Hepatocyte (in vitro differentiated cells): ENCODE measurements at regions not wholly inside any gene's neighbourhood (a gene's known extent, or its start where the extent isn't known, plus 50 kb on each side); places are given as distances from the start of the nearest gene placed in this dataset.

ENCODE experiments used
- EZH2phosphoT487 ChIP-seq: fragments of 200-600 bp; sonication (generic); IDR thresholded peaks from one replicate; pipeline ENCODE4 v1.6.1; 2018; ENCODE audit warnings: antibody characterized with exemption, mild to moderate bottlenecking, low read depth, moderate library complexity; ENCODE audit not compliant: unreplicated experiment, severe bottlenecking
- TF ChIP-seq, protein P1 (sequence below): fragments of 200-600 bp; sonication (generic); IDR thresholded peaks from 2 replicates; pipeline ENCODE4 v1.5.1; 2016; ENCODE audit warnings: antibody characterized with exemption, mild to moderate bottlenecking; ENCODE audit not compliant: poor library complexity

DNA sequence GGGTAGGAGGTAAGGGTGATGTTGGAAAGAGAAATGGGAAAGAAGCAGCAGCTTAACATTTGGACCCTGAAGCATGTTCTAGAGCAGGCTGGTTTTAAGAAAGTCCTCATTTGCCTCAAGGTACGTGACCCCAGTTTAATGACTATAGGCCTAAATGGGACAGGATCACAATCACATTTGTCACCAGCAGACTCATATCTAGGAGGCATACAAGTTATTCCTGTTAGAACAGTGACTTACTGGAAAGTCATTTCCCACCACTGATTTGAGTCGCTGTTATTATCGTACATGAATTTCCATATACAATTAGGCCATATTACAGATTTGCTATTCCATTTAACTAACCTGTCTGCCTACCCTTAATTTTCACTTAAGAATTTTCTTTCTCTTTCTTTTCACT lies 326.1 kb downstream of the DAD1 start:
- TF ChIP-seq EZH2phosphoT487 = no peak
- TF ChIP-seq, protein P1, sequence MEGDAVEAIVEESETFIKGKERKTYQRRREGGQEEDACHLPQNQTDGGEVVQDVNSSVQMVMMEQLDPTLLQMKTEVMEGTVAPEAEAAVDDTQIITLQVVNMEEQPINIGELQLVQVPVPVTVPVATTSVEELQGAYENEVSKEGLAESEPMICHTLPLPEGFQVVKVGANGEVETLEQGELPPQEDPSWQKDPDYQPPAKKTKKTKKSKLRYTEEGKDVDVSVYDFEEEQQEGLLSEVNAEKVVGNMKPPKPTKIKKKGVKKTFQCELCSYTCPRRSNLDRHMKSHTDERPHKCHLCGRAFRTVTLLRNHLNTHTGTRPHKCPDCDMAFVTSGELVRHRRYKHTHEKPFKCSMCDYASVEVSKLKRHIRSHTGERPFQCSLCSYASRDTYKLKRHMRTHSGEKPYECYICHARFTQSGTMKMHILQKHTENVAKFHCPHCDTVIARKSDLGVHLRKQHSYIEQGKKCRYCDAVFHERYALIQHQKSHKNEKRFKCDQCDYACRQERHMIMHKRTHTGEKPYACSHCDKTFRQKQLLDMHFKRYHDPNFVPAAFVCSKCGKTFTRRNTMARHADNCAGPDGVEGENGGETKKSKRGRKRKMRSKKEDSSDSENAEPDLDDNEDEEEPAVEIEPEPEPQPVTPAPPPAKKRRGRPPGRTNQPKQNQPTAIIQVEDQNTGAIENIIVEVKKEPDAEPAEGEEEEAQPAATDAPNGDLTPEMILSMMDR = no peak
